Forelimb muscle (tissue), 1 donor: ENCODE measurements at regions not wholly inside any gene's neighbourhood (a gene's known extent, or its start where the extent isn't known, plus 50 kb on each side); places are given as distances from the start of the nearest gene placed in this dataset.
"Not testable (repeated sequence)": the region's sequence is repeated elsewhere in the genome, so short reads cannot be mapped to it uniquely, and the experiment has no call there.

Source experiments
- DNase-seq: peaks from one replicate; pipeline ENCODE4 v3.0.0-alpha.2; 2013; ENCODE audit warnings: low read depth

DNA sequence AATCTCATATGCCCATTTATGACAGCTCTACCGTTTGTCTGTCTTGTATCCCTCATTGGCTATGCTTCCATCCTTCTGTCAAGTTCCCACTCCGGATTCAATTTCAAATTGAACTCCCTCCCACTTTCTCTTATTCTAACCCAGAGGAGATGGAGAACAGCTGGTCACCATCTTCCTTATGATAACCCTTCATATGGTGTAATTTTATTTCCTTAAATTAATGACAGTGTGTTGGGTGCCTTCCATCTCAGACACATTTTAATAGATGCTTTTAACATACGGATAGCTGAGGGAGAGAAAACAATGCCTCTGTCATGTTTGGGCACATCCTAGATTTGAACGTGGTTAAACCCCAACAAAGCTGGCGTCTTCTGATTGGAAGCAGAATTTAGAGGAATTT, 103.0 kb upstream of the PLXNA2 start:
- no peak for DNase-seq

GRCh38 chr1:208349694-208350330, 105.6 kb upstream of the PLXNA2 start:
- DNase-seq, result no peak

- no peak for DNase-seq
These were observed 106.6 kb upstream of the PLXNA2 start for GRCh38 chr1:208350815-208351214.

DNA sequence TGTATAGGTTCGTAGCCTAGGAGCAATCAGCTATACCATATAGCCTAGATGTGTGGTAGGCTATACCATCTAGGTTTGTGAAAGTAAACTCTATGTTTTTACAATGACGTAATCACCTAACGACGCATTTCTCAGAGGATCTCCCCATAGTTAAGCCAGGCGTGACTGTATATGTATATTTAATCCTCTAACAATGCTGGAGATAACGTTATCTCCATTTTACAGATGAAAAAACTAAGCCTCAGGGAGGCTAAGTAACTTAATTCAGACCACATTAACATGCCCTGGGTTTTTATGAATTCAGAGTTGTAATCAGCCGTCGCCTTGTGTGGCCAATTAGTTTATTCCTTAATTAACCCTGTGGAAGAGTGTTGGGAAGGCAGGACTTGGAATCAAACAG, 107.7 kb upstream of the PLXNA2 start:
- no peak for DNase-seq

GRCh38 chr1:208353797-208354196, 109.6 kb upstream of the PLXNA2 start:
- not testable (repeated sequence) for DNase-seq

DNA sequence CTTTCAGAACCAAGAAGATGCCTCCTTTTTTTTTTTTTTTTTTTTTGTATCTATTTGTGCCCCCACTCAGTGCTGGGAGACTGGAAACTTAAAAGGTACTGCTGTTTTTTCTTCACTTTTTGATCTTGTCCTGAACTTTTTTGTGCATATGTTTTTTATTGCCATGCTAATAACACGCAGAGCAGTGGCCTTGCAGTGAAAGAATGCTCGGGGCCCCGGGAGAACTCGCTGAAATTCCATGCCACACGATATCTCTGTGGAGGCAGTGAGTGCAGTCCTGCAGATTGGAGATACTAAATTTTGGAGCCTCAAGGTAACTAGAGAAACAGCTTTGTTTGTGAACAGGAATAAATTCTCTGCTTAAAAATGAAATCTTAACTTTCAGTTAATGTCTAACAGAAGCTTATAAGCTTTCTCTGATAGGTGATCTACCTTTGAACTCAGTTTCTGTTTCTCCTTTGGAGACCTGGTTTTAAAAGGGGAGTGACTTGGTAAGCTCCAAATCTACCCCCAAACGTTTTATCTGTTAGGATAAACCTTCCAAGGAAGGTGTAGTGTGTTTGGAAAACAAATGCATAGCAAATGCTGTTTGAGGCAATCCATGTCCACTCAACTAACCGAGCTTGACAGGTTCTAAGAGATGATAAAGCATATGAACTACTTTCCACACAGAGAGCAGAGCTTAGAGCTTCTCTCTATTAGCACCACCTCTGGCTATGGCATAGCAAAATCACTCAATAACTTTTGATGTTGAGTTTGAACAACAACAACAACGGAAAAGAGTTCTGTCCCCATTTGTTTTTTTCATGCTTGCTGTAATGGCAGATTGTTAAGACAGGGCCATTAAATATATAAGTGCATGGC, 113.7 kb upstream of the PLXNA2 start:
- no peak for DNase-seq

DNA sequence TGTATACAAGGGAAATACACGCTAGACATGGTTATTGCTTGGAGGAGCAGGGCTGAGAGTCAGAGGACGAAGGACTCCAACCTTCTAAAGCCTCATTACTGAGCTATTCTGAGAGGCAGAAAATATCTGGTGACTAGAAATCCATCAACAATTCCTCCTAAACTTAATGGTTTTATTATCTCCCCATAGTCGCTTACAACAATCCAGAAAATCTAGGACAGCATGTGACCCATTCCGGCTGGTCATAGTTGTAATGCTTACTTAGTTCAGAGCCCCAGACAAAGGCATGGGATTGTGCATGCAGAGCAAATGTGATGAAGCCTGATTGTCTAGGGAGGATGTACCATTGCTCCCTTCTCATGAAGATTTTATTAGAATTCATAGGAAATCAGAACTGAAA, 114.5 kb upstream of the PLXNA2 start:
- no peak for DNase-seq

DNA sequence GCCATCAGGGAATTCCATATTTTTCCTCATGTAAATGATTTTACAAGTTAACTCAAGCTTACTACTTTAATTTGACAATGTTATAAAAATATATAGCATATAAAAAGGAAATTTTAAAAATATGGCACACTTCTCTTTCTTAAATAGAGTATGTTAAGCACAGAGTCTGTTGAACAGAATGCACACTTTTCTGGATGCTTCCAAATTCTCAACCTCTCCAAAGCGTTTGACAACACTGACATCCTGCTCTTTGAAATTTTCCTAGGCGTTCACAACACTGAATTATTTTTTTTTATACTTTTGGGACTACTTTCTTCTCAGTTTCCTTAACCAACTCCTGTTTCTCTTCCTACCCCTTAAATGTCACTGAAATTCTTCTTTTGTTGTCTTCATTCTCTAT, 117.8 kb upstream of the PLXNA2 start:
- DNase-seq, result no peak

GRCh38 chr1:208366559-208366958, 122.4 kb upstream of the PLXNA2 start:
- no peak for DNase-seq

GRCh38 chr1:208369045-208369444, 124.9 kb upstream of the PLXNA2 start:
- DNase-seq, result no peak

DNA sequence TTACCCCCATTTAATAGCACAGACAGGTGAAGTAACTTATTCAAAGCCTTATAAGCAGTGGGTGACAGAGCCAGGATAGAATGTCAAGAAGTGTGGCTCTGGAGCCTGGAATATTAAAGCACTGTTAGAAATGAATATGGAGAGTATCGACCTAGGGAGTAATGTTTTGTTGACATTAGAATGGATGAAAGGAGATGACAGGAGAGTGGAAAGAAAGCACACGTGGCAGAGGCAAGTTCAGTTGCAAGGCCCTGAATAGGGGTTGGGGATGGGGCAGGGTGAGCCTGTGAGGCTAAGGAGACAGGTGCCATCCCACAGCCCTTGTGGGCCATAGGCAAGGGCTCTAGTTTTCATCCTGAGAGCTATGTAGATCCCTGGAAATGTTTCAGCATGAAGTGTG, 125.5 kb upstream of the PLXNA2 start:
- DNase-seq, result no peak

DNA sequence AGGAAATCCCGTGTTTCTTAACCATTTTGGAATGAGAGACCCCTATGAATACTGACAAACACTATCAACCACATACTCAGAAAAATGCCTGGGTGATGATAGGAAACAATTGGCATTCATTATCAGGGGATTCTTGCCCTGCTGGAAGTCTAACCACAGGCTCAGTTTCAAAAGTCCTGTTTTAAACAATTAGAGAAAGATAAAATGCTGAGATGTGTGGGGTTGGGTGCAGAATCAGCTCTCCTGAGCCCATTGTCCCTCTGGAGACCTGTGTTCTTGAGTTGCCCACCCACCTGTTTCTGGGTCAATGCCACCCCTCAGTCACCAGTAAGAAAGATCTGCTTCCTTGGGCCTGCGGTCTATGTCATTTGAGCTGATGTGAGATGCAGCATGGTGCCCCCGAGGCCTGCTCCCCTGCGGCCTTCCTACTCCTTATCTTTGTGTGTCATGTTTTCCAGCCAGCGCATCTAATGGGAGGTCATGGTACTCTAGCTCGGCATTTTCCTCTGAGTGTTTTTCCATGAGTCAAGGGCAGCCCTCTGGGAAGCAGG, 130.3 kb upstream of the PLXNA2 start:
- DNase-seq, result no peak

DNA sequence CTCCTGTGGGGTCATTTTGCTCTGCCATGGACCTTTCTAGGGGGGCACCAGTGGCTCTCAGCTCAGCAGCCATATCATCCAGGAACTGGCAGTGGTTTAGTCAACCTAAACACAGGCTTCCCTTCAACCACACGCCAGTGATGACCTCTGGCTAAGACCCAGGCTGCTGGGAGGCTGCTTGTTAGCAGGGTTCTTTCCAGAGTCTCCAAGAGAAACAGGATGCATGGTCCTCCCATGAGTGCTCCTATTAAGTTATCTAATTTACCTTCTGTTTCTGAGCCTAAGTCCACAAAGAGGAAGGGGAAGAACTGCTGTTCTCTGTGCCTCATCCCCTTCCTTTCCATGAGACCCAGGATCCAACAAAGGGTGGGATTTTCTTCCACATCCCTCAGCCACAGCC, 137.3 kb upstream of the PLXNA2 start:
- DNase-seq, result no peak

GRCh38 chr1:208387908-208388811, 144.0 kb upstream of the PLXNA2 start:
- no peak for DNase-seq

DNA sequence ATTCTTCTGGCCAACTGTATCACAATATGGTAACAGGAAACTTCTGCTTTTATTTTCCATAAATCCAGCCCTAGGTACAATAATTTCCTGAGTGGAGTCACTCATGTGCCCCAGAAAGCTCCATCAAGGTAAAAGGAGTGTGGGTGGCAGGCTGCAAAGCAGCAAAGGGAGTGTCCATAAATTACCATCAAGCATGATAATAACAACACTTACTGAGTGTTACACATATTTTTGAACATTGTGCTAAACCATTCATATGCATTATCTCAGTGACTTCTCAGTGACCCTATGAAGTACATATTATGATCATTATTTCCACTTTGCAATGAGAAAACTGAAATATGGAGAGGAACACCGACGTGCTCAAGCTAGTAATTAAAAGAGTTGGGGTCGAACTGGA, 149.2 kb upstream of the PLXNA2 start:
- DNase-seq, result no peak

- DNase-seq, result no peak
These were observed 149.6 kb upstream of the PLXNA2 start for GRCh38 chr1:208393826-208394225.

DNA sequence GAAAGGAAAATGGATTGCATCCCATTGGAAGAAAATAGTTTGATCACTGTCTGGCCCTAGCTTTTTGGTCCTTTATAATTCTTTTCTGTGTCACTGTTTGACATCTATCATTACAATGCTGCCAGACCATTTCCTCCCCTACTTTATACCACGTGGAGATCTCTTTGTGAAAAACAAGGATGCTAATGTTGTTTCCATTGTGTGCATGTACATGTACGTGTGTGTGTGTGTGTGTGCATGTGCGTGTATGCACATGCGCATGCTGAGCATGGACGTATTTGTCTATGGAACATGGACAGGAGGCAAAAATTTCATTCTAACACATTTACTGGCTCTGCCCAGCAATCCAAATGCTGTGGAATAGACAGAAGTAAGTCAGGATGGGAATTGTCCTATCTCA, 153.1 kb upstream of the PLXNA2 start:
- DNase-seq, result no peak

DNA sequence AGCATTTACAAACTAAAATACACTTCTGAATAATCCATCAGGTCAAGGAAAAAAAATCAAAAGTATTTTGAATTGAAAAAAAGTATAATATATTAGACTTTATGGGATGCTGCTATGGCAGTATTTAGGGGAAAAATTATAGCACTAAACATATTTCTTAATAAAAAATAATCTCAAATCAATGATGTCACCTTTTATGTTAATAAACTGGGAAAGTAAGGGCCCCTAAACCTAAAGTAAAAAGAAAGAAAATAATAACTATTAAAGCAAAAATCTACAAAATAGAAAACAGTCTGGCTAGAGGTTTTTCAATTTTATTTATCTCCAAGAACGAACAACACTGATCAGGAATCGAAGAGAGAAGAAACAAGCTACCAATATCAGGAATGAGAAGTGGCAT, 160.8 kb upstream of the PLXNA2 start:
- DNase-seq, result no peak

DNA sequence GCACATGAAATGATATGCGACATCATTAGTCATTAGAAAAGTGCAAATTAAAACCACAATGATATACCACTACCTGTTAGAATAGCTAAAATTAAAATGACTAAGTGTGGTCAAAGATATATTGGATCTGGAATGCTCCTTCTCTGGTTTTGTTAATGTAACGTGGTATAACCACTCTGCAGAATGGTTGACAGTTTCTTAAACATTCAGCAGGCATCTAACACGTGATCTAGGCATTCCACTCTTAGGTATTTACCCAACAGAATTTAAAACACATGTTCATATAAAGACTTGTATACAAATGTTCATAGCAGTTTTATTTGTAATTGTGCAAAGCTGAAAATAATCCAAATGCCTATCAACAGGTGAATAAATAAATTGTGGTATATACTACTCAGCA, 165.0 kb upstream of the PLXNA2 start:
- DNase-seq, result no peak

GRCh38 chr1:208410409-208410808, 166.2 kb upstream of the PLXNA2 start:
- no peak for DNase-seq

GRCh38 chr1:208413006-208413405, 168.8 kb upstream of the PLXNA2 start:
- no peak for DNase-seq

GRCh38 chr1:208418667-208419066, 174.5 kb upstream of the PLXNA2 start:
- no peak for DNase-seq
